GM13976 (cell line): ENCODE measurements at regions not wholly inside any gene's neighbourhood (a gene's known extent, or its start where the extent isn't known, plus 50 kb on each side); places are given as distances from the start of the nearest gene placed in this dataset.
"Not testable (repeated sequence)": the region's sequence is repeated elsewhere in the genome, so short reads cannot be mapped to it uniquely, and the experiment has no call there.

Source experiments
- DNase-seq: peaks from one replicate; pipeline ENCODE4 v3.0.0; 2012; ENCODE audit warnings: low spot score
- in situ Hi-C: fragments of 300-500 bp; cut with MboI; formaldehyde crosslinking; loops from one replicate; pipeline ENCODE4 v1.12.0; 2022; ENCODE audit warnings: low sequenced_read_pairs, mixed read lengths, inconsistent platforms; ENCODE audit not compliant: unreplicated experiment
- TF ChIP-seq, protein P1 (sequence below): IDR thresholded peaks from 2 replicates; pipeline ENCODE4 v1.5.1; 2012; ENCODE audit warnings: borderline replicate concordance, mild to moderate bottlenecking; ENCODE audit not compliant: insufficient read depth; ENCODE audit errors: extremely low read depth, missing control alignments, control extremely low read depth

DNA sequence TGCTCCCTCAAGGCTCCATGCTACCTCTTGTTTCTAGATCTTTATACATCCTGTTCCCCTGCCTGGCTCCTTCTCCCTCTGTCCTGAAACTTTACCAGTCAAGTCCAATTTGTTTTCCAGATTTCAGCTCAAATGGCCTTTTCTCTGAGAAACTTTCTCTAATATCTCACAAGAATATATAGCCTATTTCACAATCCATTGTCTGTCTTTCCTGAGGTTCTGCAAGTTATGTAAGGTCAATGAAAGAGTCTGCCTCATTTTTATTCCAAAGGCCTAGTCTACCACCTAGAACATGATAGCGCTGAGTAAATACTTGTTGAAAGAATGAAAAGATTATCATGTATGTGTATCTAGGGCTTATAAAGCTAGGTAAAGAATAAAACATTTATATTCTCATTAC is 348.8 kb downstream of the SPRY2 start:
- TF ChIP-seq, protein P1, sequence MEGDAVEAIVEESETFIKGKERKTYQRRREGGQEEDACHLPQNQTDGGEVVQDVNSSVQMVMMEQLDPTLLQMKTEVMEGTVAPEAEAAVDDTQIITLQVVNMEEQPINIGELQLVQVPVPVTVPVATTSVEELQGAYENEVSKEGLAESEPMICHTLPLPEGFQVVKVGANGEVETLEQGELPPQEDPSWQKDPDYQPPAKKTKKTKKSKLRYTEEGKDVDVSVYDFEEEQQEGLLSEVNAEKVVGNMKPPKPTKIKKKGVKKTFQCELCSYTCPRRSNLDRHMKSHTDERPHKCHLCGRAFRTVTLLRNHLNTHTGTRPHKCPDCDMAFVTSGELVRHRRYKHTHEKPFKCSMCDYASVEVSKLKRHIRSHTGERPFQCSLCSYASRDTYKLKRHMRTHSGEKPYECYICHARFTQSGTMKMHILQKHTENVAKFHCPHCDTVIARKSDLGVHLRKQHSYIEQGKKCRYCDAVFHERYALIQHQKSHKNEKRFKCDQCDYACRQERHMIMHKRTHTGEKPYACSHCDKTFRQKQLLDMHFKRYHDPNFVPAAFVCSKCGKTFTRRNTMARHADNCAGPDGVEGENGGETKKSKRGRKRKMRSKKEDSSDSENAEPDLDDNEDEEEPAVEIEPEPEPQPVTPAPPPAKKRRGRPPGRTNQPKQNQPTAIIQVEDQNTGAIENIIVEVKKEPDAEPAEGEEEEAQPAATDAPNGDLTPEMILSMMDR: no peak
- in situ Hi-C loops: no loop called here

GRCh38 chr13:79990048-79990447 is 350.9 kb downstream of the SPRY2 start:
- in situ Hi-C loops: no loop called here
- DNase-seq: no peak
- TF ChIP-seq, protein P1: no peak

More for the DNA sequence above, 348.8 kb downstream of the SPRY2 start:
- no peak for DNase-seq

- no peak for DNase-seq
- in situ Hi-C loops: no loop called here
- TF ChIP-seq, protein P1: no peak
These were observed 351.7 kb downstream of the SPRY2 start for GRCh38 chr13:79989217-79989661.

DNA sequence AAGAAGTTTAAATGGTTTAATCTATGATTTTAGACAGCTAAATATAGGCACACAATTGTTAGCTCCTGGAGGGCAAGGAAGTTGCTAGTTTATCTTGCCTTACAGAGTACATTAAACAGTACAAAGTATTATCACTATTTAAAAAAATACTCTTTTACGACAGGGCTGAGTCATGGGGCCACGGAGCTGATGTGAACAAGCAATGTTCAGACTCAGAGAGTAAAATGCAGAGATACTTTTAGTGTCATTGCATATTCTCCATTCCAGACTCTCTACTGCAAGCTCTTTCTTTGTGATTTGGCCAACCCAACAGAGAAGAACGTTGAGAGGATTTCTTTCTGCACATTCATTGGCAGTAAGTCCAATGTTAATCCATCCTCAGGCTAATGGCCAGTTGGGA is 352.4 kb downstream of the SPRY2 start:
- no peak for DNase-seq
- TF ChIP-seq, protein P1: no peak
- in situ Hi-C loops: no loop called here

- in situ Hi-C loops: no loop called here
- TF ChIP-seq, protein P1: no peak
These were observed 353.2 kb downstream of the SPRY2 start for GRCh38 chr13:79987761-79988160.

DNA sequence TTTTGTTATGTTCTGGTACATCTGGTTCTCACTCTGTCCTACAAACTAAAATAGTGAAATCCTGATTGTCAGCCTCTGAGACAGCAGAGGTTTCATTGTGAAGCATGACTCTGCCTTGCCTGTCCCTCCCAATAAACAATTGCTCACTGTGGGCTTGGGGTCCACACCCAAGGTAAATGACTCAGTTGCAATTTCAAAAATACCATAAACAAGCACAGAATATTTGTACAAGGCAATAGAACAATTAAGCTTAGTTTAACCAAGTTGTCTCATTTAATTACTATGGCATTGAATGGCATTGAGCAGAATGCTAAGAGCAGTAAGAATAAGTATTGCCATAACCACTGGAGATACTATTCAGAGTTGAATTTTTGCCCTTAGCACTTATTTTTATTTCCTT is 353.6 kb downstream of the SPRY2 start:
- DNase-seq: no peak
- in situ Hi-C loops: no loop called here
- TF ChIP-seq, protein P1: no peak

More at GRCh38 chr13:79987761-79988160, 353.2 kb downstream of the SPRY2 start:
- DNase-seq: no peak

DNA sequence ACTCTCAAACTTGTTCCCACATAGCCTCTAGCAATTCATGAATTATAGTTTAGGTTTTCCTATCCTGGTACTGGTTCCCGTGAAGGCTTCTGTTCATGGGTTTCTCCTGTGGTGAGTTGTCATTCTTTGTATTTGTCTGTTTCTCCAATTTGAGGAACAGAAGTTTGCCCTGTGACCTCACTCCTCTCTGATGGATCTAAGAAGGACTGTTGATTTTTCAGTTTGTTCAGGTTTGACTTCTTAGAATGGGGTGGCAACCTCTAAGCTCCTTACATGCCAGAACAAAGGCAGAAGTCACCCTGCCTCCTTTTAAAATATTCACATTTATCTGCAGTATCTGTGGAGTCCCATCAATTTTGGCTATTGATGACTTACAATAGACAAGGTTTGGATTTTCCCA is 354.0 kb downstream of the SPRY2 start:
- in situ Hi-C loops: no loop called here
- DNase-seq: no peak
- TF ChIP-seq, protein P1: no peak

- in situ Hi-C loops, DNase-seq: not testable (repeated sequence)
These were observed 365.8 kb downstream of the SPRY2 start for GRCh38 chr13:79974935-79975650.
